ENCODE measurements at regions not wholly inside any gene's neighbourhood (a gene's known extent, or its start where the extent isn't known, plus 50 kb on each side); places are given as distances from the start of the nearest gene placed in this dataset.

DNA sequence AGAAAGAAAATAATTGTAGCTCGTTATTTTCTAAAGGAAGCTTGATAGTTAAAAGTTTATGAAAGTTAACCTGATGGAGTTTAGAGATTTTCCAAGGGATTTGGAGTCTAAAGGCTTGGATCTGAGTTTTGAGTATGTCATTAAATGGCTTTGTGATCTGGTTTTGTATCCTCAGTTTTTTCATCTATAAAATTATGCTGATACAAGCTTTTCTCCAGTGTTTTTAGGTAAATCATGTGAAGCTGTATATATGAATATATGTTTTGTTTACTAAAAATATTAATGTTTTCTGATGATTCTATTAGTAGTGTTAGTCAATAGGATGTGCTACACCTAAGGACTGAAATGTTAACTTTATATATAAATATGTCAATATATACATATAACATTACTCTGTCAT is 727.8 kb downstream of the CDH11 start:
- H3K27ac ChIP-seq (ENCODE audit: low read depth, low read length) = no peak overlapping the region

DNA sequence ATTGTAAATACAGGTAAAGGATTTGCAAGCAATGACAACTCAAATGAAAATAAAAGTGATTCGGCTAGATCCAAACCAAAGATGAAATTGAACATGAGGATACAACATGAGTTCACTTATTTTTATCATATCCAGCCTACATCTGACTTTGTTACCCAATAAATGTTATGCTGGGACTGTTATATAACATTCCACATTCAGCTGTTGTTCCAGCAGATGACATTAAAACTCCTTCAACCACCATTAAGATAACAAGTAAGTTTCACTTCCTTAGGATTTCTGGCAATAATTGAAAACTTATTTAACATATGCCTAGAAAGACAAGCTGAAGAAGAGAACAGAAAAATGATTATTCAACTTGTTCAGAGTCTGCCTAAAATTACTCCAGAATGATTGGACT is 729.4 kb downstream of the CDH11 start:
- H3K9me3 ChIP-seq (ENCODE audit: control insufficient read depth in 1 of 2, low read length in 2 of 2) = no peaks in the 10 kb centered on the region
- H3K4me3 ChIP-seq (ENCODE audit: low read depth in 1 of 2, low read length in 2 of 2) = no peak overlapping the region
- no peaks in the 10 kb centered on the region for H3K27me3 ChIP-seq (ENCODE audit: control insufficient read depth in 1 of 2, insufficient read depth in 2 of 2, low read length in 2 of 2)
- H3K27ac ChIP-seq (ENCODE audit: low read depth, low read length) = no peak overlapping the region
- H3K36me3 ChIP-seq (ENCODE audit: control insufficient read depth in 1 of 2, insufficient read depth in 2 of 2, low read length in 2 of 2) = no peaks in the 10 kb centered on the region
- no peaks in the 10 kb centered on the region for H3K4me1 ChIP-seq (ENCODE audit: control insufficient read depth in 1 of 2, insufficient read depth in 2 of 2, low read length in 2 of 2)
- no peak overlapping the region for H3K9ac ChIP-seq (ENCODE audit: low read depth in 1 of 2, low read length in 2 of 2)

More for the DNA sequence above, 727.8 kb downstream of the CDH11 start:
- Histone ChIP-seq H3K27me3 (ENCODE audit: control insufficient read depth in 1 of 2, insufficient read depth in 2 of 2, low read length in 2 of 2) (no peaks in the 10 kb centered on the region), H3K4me3 (ENCODE audit: low read depth in 1 of 2, low read length in 2 of 2) (no peak overlapping the region), H3K36me3 (ENCODE audit: control insufficient read depth in 1 of 2, insufficient read depth in 2 of 2, low read length in 2 of 2) (no peaks in the 10 kb centered on the region), H3K9me3 (ENCODE audit: control insufficient read depth in 1 of 2, low read length in 2 of 2) (no peaks in the 10 kb centered on the region), H3K4me1 (ENCODE audit: control insufficient read depth in 1 of 2, insufficient read depth in 2 of 2, low read length in 2 of 2) (no peaks in the 10 kb centered on the region), H3K9ac (ENCODE audit: low read depth in 1 of 2, low read length in 2 of 2) (no peak overlapping the region)

DNA sequence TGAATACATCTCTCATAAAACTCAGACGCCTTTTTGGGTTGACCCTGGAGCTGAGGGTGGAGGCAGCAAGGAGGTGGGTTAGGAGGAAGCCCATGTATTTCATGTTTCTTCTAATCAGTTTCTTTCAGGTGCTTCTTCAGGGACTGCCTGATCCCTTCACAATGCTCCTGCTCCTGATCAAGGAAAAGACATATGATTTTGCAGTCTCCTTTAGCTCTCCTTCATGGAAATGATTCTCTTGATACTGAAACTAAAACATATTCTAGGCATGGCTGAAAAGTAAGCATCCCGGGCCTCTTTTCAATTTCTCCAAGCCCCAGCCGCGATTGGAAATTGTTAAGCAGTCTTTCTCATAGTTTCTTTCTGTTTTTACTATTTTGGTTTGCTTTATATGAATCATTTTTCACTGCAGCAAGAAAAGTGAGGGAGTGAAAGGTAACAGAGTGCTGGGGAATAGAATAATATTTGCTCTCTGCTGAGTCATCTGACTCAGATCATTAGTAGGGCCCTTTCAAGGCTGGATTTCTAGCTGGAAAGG is 730.7 kb downstream of the CDH11 start:
- no peak overlapping the region for H3K27ac ChIP-seq (ENCODE audit: low read depth, low read length)
- H3K9me3 ChIP-seq (ENCODE audit: control insufficient read depth in 1 of 2, low read length in 2 of 2) = no peaks in the 10 kb centered on the region
- H3K4me1 ChIP-seq (ENCODE audit: control insufficient read depth in 1 of 2, insufficient read depth in 2 of 2, low read length in 2 of 2) = no peaks in the 10 kb centered on the region
- no peaks in the 10 kb centered on the region for H3K27me3 ChIP-seq (ENCODE audit: control insufficient read depth in 1 of 2, insufficient read depth in 2 of 2, low read length in 2 of 2)
- H3K9ac ChIP-seq (ENCODE audit: low read depth in 1 of 2, low read length in 2 of 2) = no peak overlapping the region
- H3K4me3 ChIP-seq (ENCODE audit: low read depth in 1 of 2, low read length in 2 of 2) = peak overlapping the region in 1 of 2 donors; percentile 27
- no peaks in the 10 kb centered on the region for H3K36me3 ChIP-seq (ENCODE audit: control insufficient read depth in 1 of 2, insufficient read depth in 2 of 2, low read length in 2 of 2)

DNA sequence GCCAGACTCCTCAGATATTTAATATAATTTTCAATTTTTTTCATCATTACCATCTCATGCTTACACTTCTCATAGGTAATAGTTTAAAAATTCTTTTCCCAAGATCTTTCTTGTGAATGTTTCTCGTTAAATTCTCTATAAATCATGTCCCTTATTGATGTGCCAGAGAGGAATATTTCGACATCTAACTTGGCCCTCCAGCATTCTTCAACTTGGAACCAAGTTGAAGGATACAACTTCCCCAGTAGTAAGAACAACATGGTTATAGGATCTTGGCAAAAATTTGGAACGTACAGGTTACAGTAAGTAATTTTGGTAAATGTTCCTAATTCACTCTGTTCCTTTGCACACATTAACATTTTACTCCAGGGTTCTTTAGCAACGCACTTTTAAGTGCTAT is 731.8 kb downstream of the CDH11 start:
- H3K4me1 ChIP-seq (ENCODE audit: control insufficient read depth in 1 of 2, insufficient read depth in 2 of 2, low read length in 2 of 2) = no peaks in the 10 kb centered on the region
- H3K27ac ChIP-seq (ENCODE audit: low read depth, low read length) = no peak overlapping the region
- no peaks in the 10 kb centered on the region for H3K27me3 ChIP-seq (ENCODE audit: control insufficient read depth in 1 of 2, insufficient read depth in 2 of 2, low read length in 2 of 2)
- no peaks in the 10 kb centered on the region for H3K36me3 ChIP-seq (ENCODE audit: control insufficient read depth in 1 of 2, insufficient read depth in 2 of 2, low read length in 2 of 2)
- no peak overlapping the region for H3K9ac ChIP-seq (ENCODE audit: low read depth in 1 of 2, low read length in 2 of 2)
- H3K4me3 ChIP-seq (ENCODE audit: low read depth in 1 of 2, low read length in 2 of 2) = no peak overlapping the region
- H3K9me3 ChIP-seq (ENCODE audit: control insufficient read depth in 1 of 2, low read length in 2 of 2) = no peaks in the 10 kb centered on the region

DNA sequence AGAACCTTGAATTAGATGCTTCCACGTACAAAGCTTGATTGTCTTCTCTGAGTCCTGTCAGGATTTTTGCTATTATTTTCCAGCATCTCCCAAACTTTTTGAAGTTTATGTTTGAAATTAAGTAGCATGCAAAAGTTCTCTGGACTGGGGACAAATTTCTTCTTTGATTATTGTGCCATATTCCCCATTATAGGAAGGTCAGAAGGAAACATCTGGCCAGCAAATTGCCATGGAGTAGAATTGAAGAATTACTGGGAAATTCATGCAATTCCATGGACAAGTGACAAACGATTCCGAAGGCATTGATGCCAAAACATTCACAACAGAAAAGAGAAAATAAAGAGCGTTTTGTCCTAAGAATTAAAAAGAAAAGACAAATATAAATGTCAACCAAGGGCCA is 737.2 kb downstream of the CDH11 start:
- Histone ChIP-seq H3K36me3 (ENCODE audit: control insufficient read depth in 1 of 2, insufficient read depth in 2 of 2, low read length in 2 of 2) (no peaks in the 10 kb centered on the region), H3K9ac (ENCODE audit: low read depth in 1 of 2, low read length in 2 of 2) (no peak overlapping the region), H3K4me3 (ENCODE audit: low read depth in 1 of 2, low read length in 2 of 2) (no peak overlapping the region), H3K9me3 (ENCODE audit: control insufficient read depth in 1 of 2, low read length in 2 of 2) (peaks cover 0 to 7% of the 10 kb centered on the region in 2 donors), H3K27ac (ENCODE audit: low read depth, low read length) (no peak overlapping the region), H3K4me1 (ENCODE audit: control insufficient read depth in 1 of 2, insufficient read depth in 2 of 2, low read length in 2 of 2) (no peaks in the 10 kb centered on the region), H3K27me3 (ENCODE audit: control insufficient read depth in 1 of 2, insufficient read depth in 2 of 2, low read length in 2 of 2) (no peaks in the 10 kb centered on the region)

DNA sequence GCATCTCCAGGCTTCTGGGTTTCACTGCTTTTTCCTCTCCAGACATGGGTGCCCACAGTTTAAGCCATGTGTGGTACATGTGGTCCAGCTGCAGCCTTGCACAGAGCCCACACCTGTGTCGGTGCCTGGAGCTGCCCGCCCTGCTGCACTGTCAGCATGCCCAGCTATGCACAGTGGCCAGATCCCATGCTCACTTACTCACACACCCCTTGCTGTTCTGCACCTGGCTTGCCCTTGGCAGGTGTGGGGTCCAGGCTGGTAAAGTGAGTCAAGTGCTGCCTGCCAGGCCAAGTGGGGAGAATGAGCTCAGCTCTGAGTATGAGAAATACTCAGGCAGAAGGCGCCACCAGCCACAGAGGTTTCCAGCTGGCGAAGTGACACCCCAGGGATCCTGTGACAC is 739.9 kb downstream of the CDH11 start:
- H3K4me3 ChIP-seq (ENCODE audit: low read depth in 1 of 2, low read length in 2 of 2) = no peak overlapping the region
- H3K27me3 ChIP-seq (ENCODE audit: control insufficient read depth in 1 of 2, insufficient read depth in 2 of 2, low read length in 2 of 2) = no peaks in the 10 kb centered on the region
- no peaks in the 10 kb centered on the region for H3K4me1 ChIP-seq (ENCODE audit: control insufficient read depth in 1 of 2, insufficient read depth in 2 of 2, low read length in 2 of 2)
- H3K9ac ChIP-seq (ENCODE audit: low read depth in 1 of 2, low read length in 2 of 2) = no peak overlapping the region
- H3K36me3 ChIP-seq (ENCODE audit: control insufficient read depth in 1 of 2, insufficient read depth in 2 of 2, low read length in 2 of 2) = no peaks in the 10 kb centered on the region
- H3K9me3 ChIP-seq (ENCODE audit: control insufficient read depth in 1 of 2, low read length in 2 of 2) = peaks cover 0 to 7% of the 10 kb centered on the region in 2 donors
- H3K27ac ChIP-seq (ENCODE audit: low read depth, low read length) = no peak overlapping the region

DNA sequence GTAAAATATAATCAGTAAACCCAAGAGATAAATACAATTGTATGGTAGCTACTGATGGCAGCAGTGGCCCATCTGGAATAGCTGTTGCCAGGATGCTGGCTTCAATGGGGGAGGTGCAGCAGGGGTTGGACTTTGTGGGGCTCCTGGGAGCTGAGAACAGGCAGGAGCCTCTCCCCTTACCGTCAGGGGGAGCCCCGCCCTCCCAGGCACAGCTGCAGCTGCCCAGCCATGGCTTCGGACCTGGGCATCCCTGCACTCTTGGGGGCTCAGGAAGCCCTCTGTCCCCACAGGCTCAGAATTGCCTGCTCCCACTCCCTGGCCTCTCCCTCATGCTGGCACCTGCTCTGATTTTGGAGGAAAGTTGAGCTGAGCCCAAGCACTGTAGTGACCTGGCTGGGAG is 741.1 kb downstream of the CDH11 start:
- H3K27me3 ChIP-seq (ENCODE audit: control insufficient read depth in 1 of 2, insufficient read depth in 2 of 2, low read length in 2 of 2) = no peaks in the 10 kb centered on the region
- H3K27ac ChIP-seq (ENCODE audit: low read depth, low read length) = no peak overlapping the region
- no peak overlapping the region for H3K9ac ChIP-seq (ENCODE audit: low read depth in 1 of 2, low read length in 2 of 2)
- no peaks in the 10 kb centered on the region for H3K4me1 ChIP-seq (ENCODE audit: control insufficient read depth in 1 of 2, insufficient read depth in 2 of 2, low read length in 2 of 2)
- H3K36me3 ChIP-seq (ENCODE audit: control insufficient read depth in 1 of 2, insufficient read depth in 2 of 2, low read length in 2 of 2) = no peaks in the 10 kb centered on the region
- H3K4me3 ChIP-seq (ENCODE audit: low read depth in 1 of 2, low read length in 2 of 2) = no peak overlapping the region
- H3K9me3 ChIP-seq (ENCODE audit: control insufficient read depth in 1 of 2, low read length in 2 of 2) = peaks cover 0 to 7% of the 10 kb centered on the region in 2 donors

DNA sequence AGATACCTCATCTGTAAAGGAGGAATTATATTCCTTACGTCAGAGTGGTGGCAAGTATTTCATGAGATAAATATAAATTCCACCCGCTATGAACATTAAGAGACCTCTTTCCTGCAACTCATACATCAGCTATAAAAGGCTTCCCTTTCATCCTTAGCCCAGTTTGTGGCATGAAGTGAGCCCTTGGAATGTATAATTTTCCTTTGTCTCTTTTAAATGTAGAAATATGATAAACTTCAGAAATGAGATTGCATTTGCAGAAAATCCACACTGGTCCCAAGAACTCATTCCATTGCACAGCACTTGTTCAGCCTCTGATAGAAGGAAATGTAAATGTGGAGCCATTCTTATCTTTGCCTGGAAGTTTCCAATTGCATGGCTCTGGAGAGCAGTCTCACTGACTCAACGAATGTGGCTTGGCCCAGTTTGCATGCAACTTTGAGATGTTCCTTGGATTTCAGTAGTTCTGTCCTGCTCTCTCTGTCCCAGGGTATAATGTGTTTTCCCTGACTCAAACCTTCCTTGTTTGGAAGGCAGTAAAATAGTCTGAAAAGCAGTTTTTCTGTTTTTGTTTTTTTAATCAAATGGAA is 746.4 kb downstream of the CDH11 start:
- Histone ChIP-seq H3K9ac (ENCODE audit: low read depth in 1 of 2, low read length in 2 of 2) (no peak overlapping the region), H3K4me3 (ENCODE audit: low read depth in 1 of 2, low read length in 2 of 2) (no peak overlapping the region), H3K4me1 (ENCODE audit: control insufficient read depth in 1 of 2, insufficient read depth in 2 of 2, low read length in 2 of 2) (no peaks in the 10 kb centered on the region), H3K9me3 (ENCODE audit: control insufficient read depth in 1 of 2, low read length in 2 of 2) (no peaks in the 10 kb centered on the region), H3K27ac (ENCODE audit: low read depth, low read length) (no peak overlapping the region), H3K27me3 (ENCODE audit: control insufficient read depth in 1 of 2, insufficient read depth in 2 of 2, low read length in 2 of 2) (no peaks in the 10 kb centered on the region), H3K36me3 (ENCODE audit: control insufficient read depth in 1 of 2, insufficient read depth in 2 of 2, low read length in 2 of 2) (no peaks in the 10 kb centered on the region)

DNA sequence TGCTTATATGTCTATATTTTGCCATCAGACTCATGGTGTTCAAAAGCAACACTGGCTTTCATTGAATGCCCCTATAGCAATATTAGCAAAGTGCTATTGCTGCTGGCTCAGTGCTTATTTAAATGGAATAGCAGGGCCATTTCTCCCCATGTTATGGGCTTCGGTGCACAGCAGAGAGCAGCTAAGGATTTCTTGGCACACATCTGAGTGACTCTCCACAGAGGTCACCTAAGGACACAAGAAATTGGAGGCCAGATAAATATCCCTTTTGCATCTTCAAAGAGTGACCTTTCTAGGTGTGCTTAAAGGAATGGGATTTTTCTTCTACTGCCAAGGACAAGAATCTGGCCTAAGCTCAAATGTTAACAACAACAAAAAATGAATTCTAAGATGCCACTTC is 751.8 kb downstream of the CDH11 start:
- no peaks in the 10 kb centered on the region for H3K9me3 ChIP-seq (ENCODE audit: control insufficient read depth in 1 of 2, low read length in 2 of 2)
- H3K4me1 ChIP-seq (ENCODE audit: control insufficient read depth in 1 of 2, insufficient read depth in 2 of 2, low read length in 2 of 2) = no peaks in the 10 kb centered on the region
- no peak overlapping the region for H3K9ac ChIP-seq (ENCODE audit: low read depth in 1 of 2, low read length in 2 of 2)
- no peak overlapping the region for H3K4me3 ChIP-seq (ENCODE audit: low read depth in 1 of 2, low read length in 2 of 2)
- no peaks in the 10 kb centered on the region for H3K27me3 ChIP-seq (ENCODE audit: control insufficient read depth in 1 of 2, insufficient read depth in 2 of 2, low read length in 2 of 2)
- H3K27ac ChIP-seq (ENCODE audit: low read depth, low read length) = no peak overlapping the region
- no peaks in the 10 kb centered on the region for H3K36me3 ChIP-seq (ENCODE audit: control insufficient read depth in 1 of 2, insufficient read depth in 2 of 2, low read length in 2 of 2)

DNA sequence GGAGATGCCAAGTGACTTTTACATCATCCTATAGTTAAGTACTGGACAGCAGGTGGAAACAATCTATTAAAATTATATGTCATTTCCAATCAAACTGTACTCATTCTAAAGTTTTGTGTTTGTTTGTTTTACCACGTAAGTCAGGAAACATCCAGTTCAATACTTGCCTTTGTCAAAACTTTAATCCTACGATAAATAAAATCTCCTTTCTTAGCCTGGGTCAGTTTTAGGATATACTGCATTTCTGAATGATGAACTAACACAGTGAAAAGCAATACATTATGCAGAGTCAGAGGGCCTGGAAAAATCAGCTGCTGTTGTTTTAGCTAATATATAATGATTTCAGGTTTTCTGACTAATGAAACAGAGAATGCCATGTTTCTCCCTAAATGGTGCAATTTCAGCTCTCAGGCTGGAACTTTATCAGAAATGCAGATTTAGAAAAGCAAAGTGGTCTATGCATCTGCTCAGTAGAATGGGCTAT is 756.4 kb downstream of the CDH11 start:
- no peaks in the 10 kb centered on the region for H3K4me1 ChIP-seq (ENCODE audit: control insufficient read depth in 1 of 2, insufficient read depth in 2 of 2, low read length in 2 of 2)
- H3K4me3 ChIP-seq (ENCODE audit: low read depth in 1 of 2, low read length in 2 of 2) = no peak overlapping the region
- no peaks in the 10 kb centered on the region for H3K27me3 ChIP-seq (ENCODE audit: control insufficient read depth in 1 of 2, insufficient read depth in 2 of 2, low read length in 2 of 2)
- no peak overlapping the region for H3K9ac ChIP-seq (ENCODE audit: low read depth in 1 of 2, low read length in 2 of 2)
- H3K9me3 ChIP-seq (ENCODE audit: control insufficient read depth in 1 of 2, low read length in 2 of 2) = no peaks in the 10 kb centered on the region
- H3K36me3 ChIP-seq (ENCODE audit: control insufficient read depth in 1 of 2, insufficient read depth in 2 of 2, low read length in 2 of 2) = no peaks in the 10 kb centered on the region
- H3K27ac ChIP-seq (ENCODE audit: low read depth, low read length) = no peak overlapping the region
